A673 (cell line): ENCODE measurements at regions not wholly inside any gene's neighbourhood (a gene's known extent, or its start where the extent isn't known, plus 50 kb on each side); places are given as distances from the start of the nearest gene placed in this dataset.

Experiments
- CTCF ChIP-seq: fragments of 300-800, 200-600 bp; sonication (generic); conservative IDR thresholded peaks from 2 replicates; pipeline ENCODE4 v1.5.1; 2017; ENCODE audit warnings: low read depth, mild to moderate bottlenecking, antibody characterized with exemption, low read length, moderate library complexity, mixed read lengths
- EZH2 ChIP-seq: fragments of 200-600 bp; sonication (generic); IDR thresholded peaks from 2 replicates; pipeline ENCODE4 v1.6.1; 2017; ENCODE audit warnings: borderline replicate concordance, low read depth, mild to moderate bottlenecking, mixed read lengths, antibody characterized with exemption, low read length; ENCODE audit not compliant: poor library complexity, severe bottlenecking

GRCh38 chr3:124584552-124585391 lies 145.5 kb upstream of the UMPS start:
- TF ChIP-seq CTCF (no peak), EZH2 (no peak)
